ENCODE measurements at regions not wholly inside any gene's neighbourhood (a gene's known extent, or its start where the extent isn't known, plus 50 kb on each side); places are given as distances from the start of the nearest gene placed in this dataset.

DNA sequence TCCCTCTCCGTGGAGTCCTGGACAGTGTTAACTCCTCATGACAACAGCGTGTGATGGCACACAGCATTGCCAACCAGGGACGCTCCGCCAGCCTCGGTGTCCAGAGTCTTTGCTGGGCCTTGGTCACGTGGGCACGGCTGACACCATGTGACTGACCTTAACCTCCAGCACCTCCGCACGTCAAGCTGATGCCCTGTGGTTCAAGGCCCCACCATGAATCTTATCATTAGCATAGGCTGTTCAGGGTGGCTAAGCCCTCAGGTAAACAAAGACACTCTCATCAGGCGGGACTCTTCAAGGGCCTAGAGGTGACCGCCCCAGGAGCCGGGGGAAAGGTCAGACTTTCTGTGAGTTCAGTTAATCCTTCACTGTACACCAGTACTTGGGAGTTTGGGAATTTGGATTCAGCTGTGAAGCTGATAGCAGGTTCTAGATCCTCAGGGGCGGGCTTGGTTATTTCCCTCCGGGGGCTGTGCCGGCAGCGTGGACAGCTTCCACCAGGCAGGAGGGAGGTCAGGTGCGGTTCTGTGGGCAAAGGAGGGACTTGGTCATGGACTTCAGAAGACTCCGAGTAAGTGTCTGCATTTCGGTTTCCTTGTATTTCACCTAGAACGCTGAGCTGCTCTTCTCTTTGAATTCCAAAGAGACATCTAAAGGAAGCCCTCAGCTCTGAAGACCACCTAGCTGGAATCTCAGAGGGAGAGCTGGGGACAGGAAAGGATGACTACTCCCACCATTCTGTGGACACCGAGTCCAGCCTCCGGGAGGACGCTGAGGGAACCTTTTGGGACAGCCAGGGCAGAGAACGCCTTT lies 195.5 kb upstream of the CIBAR2 start (continued):
- TF ChIP-seq, protein P1, sequence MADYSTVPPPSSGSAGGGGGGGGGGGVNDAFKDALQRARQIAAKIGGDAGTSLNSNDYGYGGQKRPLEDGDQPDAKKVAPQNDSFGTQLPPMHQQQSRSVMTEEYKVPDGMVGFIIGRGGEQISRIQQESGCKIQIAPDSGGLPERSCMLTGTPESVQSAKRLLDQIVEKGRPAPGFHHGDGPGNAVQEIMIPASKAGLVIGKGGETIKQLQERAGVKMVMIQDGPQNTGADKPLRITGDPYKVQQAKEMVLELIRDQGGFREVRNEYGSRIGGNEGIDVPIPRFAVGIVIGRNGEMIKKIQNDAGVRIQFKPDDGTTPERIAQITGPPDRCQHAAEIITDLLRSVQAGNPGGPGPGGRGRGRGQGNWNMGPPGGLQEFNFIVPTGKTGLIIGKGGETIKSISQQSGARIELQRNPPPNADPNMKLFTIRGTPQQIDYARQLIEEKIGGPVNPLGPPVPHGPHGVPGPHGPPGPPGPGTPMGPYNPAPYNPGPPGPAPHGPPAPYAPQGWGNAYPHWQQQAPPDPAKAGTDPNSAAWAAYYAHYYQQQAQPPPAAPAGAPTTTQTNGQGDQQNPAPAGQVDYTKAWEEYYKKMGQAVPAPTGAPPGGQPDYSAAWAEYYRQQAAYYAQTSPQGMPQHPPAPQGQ (CRISPR knock-in tag; IDR thresholded peaks at IDR 0.05; ENCODE audit: borderline replicate concordance) = peak; percentile 99; the same call in 1 of the 2 replicates
- TF ChIP-seq, protein P2, sequence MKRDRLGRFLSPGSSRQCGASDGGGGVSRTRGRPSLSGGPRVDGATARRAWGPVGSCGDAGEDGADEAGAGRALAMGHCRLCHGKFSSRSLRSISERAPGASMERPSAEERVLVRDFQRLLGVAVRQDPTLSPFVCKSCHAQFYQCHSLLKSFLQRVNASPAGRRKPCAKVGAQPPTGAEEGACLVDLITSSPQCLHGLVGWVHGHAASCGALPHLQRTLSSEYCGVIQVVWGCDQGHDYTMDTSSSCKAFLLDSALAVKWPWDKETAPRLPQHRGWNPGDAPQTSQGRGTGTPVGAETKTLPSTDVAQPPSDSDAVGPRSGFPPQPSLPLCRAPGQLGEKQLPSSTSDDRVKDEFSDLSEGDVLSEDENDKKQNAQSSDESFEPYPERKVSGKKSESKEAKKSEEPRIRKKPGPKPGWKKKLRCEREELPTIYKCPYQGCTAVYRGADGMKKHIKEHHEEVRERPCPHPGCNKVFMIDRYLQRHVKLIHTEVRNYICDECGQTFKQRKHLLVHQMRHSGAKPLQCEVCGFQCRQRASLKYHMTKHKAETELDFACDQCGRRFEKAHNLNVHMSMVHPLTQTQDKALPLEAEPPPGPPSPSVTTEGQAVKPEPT (CRISPR knock-in tag; IDR thresholded peaks at IDR 0.05; ENCODE audit: low read depth) = peak; percentile 99
- TF ChIP-seq RFXAP (CRISPR knock-in tag; IDR thresholded peaks at IDR 0.05; ENCODE audit: borderline replicate concordance) = peak; percentile 86; the same call in 1 of the 2 replicates
- TF ChIP-seq GZF1 (CRISPR knock-in tag; IDR thresholded peaks at IDR 0.05) = peak; percentile 67
- peak; percentile 94 for TF ChIP-seq ZSCAN25 (CRISPR knock-in tag; IDR thresholded peaks at IDR 0.05)
- TF ChIP-seq, protein P3, sequence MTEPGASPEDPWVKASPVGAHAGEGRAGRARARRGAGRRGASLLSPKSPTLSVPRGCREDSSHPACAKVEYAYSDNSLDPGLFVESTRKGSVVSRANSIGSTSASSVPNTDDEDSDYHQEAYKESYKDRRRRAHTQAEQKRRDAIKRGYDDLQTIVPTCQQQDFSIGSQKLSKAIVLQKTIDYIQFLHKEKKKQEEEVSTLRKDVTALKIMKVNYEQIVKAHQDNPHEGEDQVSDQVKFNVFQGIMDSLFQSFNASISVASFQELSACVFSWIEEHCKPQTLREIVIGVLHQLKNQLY (CRISPR knock-in tag; IDR thresholded peaks at IDR 0.05) = peak; percentile 97
- TF ChIP-seq ZNF746 (CRISPR knock-in tag; IDR thresholded peaks at IDR 0.05) = peak; percentile 99
- TF ChIP-seq FOXK2 (IDR thresholded peaks at IDR 0.05) = peak; percentile 86
- TF ChIP-seq SMARCC2 (IDR thresholded peaks at IDR 0.05) = no peak
- TF ChIP-seq PHB2 (IDR thresholded peaks at IDR 0.05; ENCODE audit: partially characterized antibody) = no peak
- peak; percentile 92 for TF ChIP-seq ZNF605 (CRISPR knock-in tag; IDR thresholded peaks at IDR 0.05)
- TF ChIP-seq, protein P4, sequence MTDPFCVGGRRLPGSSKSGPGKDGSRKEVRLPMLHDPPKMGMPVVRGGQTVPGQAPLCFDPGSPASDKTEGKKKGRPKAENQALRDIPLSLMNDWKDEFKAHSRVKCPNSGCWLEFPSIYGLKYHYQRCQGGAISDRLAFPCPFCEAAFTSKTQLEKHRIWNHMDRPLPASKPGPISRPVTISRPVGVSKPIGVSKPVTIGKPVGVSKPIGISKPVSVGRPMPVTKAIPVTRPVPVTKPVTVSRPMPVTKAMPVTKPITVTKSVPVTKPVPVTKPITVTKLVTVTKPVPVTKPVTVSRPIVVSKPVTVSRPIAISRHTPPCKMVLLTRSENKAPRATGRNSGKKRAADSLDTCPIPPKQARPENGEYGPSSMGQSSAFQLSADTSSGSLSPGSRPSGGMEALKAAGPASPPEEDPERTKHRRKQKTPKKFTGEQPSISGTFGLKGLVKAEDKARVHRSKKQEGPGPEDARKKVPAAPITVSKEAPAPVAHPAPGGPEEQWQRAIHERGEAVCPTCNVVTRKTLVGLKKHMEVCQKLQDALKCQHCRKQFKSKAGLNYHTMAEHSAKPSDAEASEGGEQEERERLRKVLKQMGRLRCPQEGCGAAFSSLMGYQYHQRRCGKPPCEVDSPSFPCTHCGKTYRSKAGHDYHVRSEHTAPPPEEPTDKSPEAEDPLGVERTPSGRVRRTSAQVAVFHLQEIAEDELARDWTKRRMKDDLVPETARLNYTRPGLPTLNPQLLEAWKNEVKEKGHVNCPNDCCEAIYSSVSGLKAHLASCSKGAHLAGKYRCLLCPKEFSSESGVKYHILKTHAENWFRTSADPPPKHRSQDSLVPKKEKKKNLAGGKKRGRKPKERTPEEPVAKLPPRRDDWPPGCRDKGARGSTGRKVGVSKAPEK (CRISPR knock-in tag; IDR thresholded peaks at IDR 0.05; ENCODE audit: borderline replicate concordance) = peak; percentile 73; the same call in 1 of the 2 replicates
- no peak for TF ChIP-seq LCORL (IDR thresholded peaks at IDR 0.05)
- TF ChIP-seq LCORL (CRISPR knock-in tag; IDR thresholded peaks at IDR 0.05) = peak; percentile 98
- TF ChIP-seq TGIF2 (CRISPR knock-in tag; IDR thresholded peaks at IDR 0.05) = peak; percentile 97
- TF ChIP-seq, protein P5, sequence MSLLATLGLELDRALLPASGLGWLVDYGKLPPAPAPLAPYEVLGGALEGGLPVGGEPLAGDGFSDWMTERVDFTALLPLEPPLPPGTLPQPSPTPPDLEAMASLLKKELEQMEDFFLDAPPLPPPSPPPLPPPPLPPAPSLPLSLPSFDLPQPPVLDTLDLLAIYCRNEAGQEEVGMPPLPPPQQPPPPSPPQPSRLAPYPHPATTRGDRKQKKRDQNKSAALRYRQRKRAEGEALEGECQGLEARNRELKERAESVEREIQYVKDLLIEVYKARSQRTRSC (CRISPR knock-in tag; IDR thresholded peaks at IDR 0.05; ENCODE audit: low read depth) = 0 out of 2 replicates have a peak, but pooled peaks have one; percentile 53
- TF ChIP-seq ZNF530 (CRISPR knock-in tag; IDR thresholded peaks at IDR 0.05; ENCODE audit: low read depth) = no peak
- TF ChIP-seq EHMT2 (IDR thresholded peaks at IDR 0.05; ENCODE audit: borderline replicate concordance, low read depth, low read length) = peak; percentile 30; the same call in 1 of the 2 replicates
- TF ChIP-seq, protein P6, sequence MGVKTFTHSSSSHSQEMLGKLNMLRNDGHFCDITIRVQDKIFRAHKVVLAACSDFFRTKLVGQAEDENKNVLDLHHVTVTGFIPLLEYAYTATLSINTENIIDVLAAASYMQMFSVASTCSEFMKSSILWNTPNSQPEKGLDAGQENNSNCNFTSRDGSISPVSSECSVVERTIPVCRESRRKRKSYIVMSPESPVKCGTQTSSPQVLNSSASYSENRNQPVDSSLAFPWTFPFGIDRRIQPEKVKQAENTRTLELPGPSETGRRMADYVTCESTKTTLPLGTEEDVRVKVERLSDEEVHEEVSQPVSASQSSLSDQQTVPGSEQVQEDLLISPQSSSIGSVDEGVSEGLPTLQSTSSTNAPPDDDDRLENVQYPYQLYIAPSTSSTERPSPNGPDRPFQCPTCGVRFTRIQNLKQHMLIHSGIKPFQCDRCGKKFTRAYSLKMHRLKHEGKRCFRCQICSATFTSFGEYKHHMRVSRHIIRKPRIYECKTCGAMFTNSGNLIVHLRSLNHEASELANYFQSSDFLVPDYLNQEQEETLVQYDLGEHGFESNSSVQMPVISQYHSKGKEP (CRISPR knock-in tag; IDR thresholded peaks at IDR 0.05) = no peak
